ENCODE measurements at regions not wholly inside any gene's neighbourhood (a gene's known extent, or its start where the extent isn't known, plus 50 kb on each side); places are given as distances from the start of the nearest gene placed in this dataset.

DNA sequence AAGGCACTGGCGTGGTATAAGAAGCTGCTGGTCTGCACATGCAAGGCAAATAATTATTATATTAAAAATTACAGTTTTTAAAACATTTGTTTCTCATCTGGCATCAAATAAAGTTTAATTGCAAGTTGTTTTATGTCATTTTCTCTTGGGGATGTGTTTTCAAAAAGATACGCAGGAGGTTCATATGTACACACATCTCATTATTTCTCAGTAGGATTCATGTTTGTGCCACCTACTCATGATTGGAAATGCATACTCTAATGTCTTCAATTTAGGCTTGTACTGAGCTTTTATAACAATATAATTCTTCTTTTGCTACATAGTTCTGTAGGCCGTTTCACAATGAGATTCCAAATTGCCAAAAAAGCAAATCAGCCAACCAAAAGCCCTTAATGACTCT is 244.2 kb upstream of the MEF2C start:
- in situ Hi-C loops (cut with HindIII; ENCODE audit: low pct_unique_long_range_greater_than_20kb, low sequenced_read_pairs) = no loop called here
- DNase-seq (ENCODE audit: low read depth in 1 of 2, low spot score in 1 of 2) = no peak
- no peak for TF ChIP-seq JUND (IDR thresholded peaks at IDR 0.05; ENCODE audit: low read depth)

DNA sequence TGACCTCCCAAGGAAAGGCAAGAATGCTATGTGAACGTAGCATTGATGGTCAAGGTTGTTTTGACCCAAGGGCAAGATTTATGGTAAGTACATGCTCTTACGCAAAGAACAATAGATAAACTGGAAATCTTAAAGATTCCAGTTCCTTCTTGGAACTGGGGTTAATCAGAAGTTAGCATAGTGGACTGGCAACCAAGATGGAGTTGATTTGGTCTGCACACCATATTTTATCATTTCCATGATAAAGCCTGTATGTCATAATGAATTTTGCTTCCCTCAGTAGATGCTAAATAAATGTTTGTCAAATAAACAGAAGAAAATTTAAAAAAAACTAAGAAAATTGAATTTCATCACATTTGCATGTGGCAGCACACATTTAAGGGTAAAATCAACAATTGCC is 242.4 kb upstream of the MEF2C start:
- in situ Hi-C loops (cut with HindIII; ENCODE audit: low pct_unique_long_range_greater_than_20kb, low sequenced_read_pairs) = no loop called here
- no peak for TF ChIP-seq JUND (IDR thresholded peaks at IDR 0.05; ENCODE audit: low read depth)
- no peak for DNase-seq (ENCODE audit: low read depth in 1 of 2, low spot score in 1 of 2)

DNA sequence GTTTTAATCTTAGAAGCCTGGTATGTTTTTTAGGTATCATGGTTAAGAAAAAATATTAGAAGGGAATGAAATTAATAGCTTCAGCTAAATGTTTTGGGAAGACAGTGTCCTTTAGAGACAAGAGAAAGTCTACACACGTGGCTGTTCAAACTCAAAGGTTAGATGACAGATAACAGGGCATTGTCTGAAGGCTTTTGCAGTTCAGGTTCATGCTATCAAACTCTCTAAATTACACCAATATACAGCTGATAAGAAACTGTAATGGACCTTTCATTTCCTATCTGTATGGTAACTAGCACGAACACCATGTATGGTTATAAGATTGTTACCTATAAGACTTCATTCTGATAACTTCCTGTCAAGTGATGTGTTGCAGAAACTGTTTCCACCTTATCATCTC is 240.6 kb upstream of the MEF2C start:
- in situ Hi-C loops (cut with HindIII; ENCODE audit: low pct_unique_long_range_greater_than_20kb, low sequenced_read_pairs) = no loop called here

DNA sequence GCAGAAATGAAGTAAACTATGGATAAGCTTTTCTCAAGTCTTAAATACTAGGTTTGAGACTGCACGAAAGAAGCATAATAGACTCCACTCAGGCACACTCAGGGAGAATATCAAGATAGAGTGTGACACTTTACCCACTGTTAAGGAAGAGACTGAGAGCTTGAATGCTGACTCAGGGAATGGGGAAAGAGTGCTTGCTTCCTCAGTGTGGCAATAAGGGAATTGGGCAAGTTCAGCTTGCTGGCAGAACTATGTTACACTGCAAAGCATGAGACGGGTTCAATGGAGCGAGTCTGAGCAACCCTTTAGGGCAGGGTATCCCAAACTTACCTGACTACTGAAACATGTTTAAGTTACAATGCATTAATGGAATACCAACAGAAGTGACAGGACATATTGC is 237.7 kb upstream of the MEF2C start:
- peak in 1 of 2 experiments; percentile 2 for DNase-seq (ENCODE audit: low read depth in 1 of 2, low spot score in 1 of 2)
- in situ Hi-C loops (cut with HindIII; ENCODE audit: low pct_unique_long_range_greater_than_20kb, low sequenced_read_pairs) = no loop called here
- TF ChIP-seq JUND (IDR thresholded peaks at IDR 0.05; ENCODE audit: low read depth) = no peak

More for the DNA sequence above, 240.6 kb upstream of the MEF2C start:
- no peak for TF ChIP-seq JUND (IDR thresholded peaks at IDR 0.05; ENCODE audit: low read depth)
- no peak for DNase-seq (ENCODE audit: low read depth in 1 of 2, low spot score in 1 of 2)

DNA sequence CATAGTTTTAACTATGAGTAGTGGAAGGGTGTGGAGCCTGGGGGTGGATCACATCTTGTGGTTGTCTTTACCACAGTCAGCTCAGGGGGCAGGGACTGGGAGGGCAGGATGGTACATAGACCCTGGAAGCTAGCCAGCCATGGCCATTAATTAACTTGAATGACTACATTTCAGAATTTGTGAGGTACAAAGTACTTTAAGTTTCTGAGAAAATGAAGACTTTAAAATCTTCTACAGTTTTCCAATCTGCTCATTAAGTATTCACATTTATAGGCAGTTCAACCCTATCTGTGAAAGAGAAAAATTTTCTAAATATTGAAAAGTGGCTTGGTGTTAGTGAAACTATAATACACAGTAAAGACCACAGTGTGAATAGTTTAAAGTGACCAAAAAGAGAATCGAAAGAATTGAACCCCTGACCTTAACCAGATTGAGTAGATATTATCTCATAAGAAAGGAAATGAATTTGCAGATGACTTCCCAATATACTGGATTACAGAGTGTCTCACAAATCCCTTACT is 234.2 kb upstream of the MEF2C start:
- no peak for DNase-seq (ENCODE audit: low read depth in 1 of 2, low spot score in 1 of 2)
- TF ChIP-seq JUND (IDR thresholded peaks at IDR 0.05; ENCODE audit: low read depth) = no peak
- in situ Hi-C loops (cut with HindIII; ENCODE audit: low pct_unique_long_range_greater_than_20kb, low sequenced_read_pairs) = no loop called here

DNA sequence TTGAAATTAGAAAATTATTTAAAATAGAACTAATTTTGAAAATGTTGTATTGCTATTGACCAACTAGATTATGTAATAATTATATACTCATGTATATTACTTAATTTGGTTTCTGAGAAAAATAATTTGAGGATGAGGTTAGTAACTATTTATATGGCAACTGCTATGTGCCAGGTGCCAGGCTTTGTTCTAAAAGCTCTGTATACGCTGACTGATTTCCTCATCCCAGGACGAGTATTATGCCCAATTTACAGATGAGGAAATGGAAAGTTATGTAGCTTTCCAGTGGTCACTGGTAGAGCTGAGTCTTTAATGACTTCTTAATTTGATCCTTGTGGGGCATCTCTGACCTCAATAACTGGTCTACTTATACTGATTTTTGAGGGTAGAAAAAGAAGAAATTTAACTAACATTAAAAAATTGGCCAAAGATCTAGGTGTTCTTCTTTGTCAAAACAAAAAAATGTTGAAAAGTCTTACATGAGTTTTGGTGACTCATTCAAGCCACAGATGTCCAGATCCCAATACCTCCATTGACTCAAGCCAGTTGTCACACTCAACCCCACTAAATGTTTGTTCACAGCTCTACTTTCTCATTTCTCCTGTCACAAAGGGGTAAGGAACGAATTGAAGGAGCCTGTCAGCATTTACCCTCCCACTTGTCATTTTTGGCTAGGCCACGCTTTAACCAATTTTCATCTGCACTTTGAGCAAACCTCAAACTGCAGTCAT is 228.1 kb upstream of the MEF2C start:
- in situ Hi-C loops (cut with HindIII; ENCODE audit: low pct_unique_long_range_greater_than_20kb, low sequenced_read_pairs) = no loop called here
- DNase-seq (ENCODE audit: low read depth in 1 of 2, low spot score in 1 of 2) = no peak
- no peak for TF ChIP-seq JUND (IDR thresholded peaks at IDR 0.05; ENCODE audit: low read depth)

DNA sequence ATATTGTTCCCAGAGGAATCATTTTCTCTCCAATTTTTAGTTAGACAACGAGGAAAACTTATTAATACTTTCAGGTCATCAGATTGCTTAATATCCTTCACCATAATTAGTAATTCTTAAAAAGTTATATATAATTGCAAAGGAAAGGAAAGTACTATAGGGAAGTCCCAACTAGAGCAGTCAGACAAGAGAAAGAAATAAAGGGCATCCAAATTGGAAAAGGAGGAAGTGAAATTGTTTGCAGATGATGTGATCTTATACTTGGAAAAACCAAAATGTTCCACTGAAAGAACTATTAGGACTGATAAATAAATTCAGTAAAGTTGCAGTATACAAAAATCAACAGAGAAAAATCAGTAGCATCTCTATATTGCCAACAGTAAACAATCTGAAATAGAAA is 223.5 kb upstream of the MEF2C start:
- in situ Hi-C loops (cut with HindIII; ENCODE audit: low pct_unique_long_range_greater_than_20kb, low sequenced_read_pairs) = no loop called here
- no peak for DNase-seq (ENCODE audit: low read depth in 1 of 2, low spot score in 1 of 2)

DNA sequence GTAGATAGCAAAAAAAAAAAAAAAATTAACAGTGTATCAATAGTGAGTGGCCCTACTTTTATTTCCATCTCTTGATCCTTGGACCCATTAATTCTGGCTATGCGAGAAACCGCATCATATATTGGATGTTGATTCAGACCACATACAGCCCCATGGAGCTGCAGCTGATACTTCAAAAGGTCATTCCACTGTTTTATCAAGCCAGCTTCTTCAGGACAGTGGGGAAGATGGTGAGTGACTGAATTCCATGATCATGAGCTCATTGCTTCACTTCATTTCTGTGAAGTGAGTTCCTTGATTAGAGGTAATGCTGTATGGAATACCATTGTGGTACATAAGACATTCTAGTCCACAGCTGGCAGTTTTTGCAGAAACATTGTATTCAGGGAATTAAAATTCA is 222.9 kb upstream of the MEF2C start:
- no peak for DNase-seq (ENCODE audit: low read depth in 1 of 2, low spot score in 1 of 2)
- no peak for TF ChIP-seq JUND (IDR thresholded peaks at IDR 0.05; ENCODE audit: low read depth)
- in situ Hi-C loops (cut with HindIII; ENCODE audit: low pct_unique_long_range_greater_than_20kb, low sequenced_read_pairs) = no loop called here

More for the DNA sequence above, 223.5 kb upstream of the MEF2C start:
- no peak for TF ChIP-seq JUND (IDR thresholded peaks at IDR 0.05; ENCODE audit: low read depth)

DNA sequence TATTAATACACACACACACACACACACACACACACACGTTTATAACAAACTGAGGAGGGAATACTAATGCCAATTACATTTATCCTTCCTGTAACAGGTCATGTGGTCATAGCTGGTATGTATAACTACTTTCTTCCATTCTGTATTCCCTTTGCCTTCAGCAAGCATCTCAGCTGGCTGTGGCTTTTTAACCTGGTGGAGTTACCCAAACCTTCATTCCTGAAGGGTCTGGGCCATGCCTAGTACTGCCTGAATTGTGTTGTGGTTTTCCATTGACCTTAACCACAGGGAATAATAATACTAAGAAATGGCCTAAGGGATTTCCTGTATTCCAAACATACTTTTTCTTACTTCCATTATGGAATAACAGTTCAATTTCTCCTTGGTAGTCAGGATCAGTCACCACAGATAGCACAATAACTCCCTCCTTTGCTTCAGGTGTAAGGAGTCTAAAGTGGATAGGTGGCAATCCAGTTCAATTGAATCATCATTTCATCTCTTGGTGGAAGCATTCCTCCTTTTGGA is 222.2 kb upstream of the MEF2C start:
- TF ChIP-seq JUND (IDR thresholded peaks at IDR 0.05; ENCODE audit: low read depth) = no peak
- in situ Hi-C loops (cut with HindIII; ENCODE audit: low pct_unique_long_range_greater_than_20kb, low sequenced_read_pairs) = no loop called here
- DNase-seq (ENCODE audit: low read depth in 1 of 2, low spot score in 1 of 2) = no peak

DNA sequence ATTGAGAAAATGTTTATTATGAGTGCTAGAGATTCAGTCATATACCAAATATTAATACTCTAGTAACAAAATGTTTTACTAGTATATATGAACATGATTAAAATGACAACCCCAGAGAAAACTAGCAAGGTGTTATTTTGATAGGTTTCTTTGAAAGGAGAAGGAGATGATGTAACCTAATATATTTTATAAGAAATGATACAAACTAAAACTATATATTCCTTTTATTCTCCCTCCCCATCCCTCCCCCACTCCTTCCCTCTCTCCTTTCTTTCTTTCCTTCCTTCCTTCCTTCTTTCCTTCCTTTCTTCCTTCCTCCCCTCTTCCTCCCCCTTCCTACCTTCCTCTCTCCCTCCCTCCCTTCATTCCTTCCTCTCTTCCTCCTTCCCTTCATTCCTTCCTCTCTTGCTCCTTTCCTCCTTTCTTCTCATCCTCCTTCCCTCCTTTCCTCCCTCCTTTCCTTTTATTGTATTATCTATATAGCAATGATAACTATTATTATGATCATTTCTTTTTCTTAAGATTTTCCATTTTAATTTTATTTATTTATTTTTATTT is 215.3 kb upstream of the MEF2C start:
- no peak for DNase-seq (ENCODE audit: low read depth in 1 of 2, low spot score in 1 of 2)

DNA sequence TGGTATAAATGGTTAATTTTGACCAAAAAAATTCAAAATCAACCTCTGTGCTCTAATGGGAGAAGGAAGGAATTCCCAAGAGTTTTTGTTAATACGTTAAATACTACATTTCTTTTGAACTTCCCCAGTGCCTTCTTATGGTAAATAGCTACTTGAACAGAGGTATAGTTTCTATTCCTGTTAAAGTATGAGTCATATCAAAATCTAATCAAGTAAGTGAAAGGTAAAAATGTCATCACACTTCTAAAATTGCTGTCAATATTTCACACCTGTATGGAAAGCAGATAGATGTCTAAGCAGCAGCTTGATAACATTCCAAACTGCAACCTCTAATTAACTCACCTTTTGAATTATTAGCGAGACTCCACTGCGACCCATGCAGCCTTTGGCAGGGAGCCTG is 214.1 kb upstream of the MEF2C start:
- no peak for TF ChIP-seq JUND (IDR thresholded peaks at IDR 0.05; ENCODE audit: low read depth)
- in situ Hi-C loops (cut with HindIII; ENCODE audit: low pct_unique_long_range_greater_than_20kb, low sequenced_read_pairs) = no loop called here
- DNase-seq (ENCODE audit: low read depth in 1 of 2, low spot score in 1 of 2) = no peak

More for the DNA sequence above, 215.3 kb upstream of the MEF2C start:
- in situ Hi-C loops (cut with HindIII; ENCODE audit: low pct_unique_long_range_greater_than_20kb, low sequenced_read_pairs) = no loop called here
- TF ChIP-seq JUND (IDR thresholded peaks at IDR 0.05; ENCODE audit: low read depth) = no peak

DNA sequence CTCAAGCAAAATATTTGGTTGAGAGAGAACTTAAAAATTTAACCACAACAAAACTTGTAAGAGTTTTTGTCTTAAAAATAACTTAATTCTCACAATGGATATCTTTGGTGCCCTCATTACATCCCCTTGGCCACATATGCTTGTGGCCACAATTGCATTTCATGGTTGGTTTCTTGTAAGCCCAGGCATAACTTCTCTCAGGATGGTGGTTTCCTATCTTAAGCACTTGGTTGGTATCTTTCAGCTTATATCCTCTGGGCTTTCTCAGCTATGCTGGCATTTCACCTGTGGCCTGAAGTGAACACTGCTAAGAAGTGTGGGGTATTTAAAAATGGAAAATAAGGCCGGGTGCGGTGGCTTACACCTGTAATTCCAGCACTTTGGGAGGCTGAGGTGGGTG is 212.4 kb upstream of the MEF2C start:
- DNase-seq (ENCODE audit: low read depth in 1 of 2, low spot score in 1 of 2) = no peak
- no peak for TF ChIP-seq JUND (IDR thresholded peaks at IDR 0.05; ENCODE audit: low read depth)
- in situ Hi-C loops (cut with HindIII; ENCODE audit: low pct_unique_long_range_greater_than_20kb, low sequenced_read_pairs) = no loop called here

DNA sequence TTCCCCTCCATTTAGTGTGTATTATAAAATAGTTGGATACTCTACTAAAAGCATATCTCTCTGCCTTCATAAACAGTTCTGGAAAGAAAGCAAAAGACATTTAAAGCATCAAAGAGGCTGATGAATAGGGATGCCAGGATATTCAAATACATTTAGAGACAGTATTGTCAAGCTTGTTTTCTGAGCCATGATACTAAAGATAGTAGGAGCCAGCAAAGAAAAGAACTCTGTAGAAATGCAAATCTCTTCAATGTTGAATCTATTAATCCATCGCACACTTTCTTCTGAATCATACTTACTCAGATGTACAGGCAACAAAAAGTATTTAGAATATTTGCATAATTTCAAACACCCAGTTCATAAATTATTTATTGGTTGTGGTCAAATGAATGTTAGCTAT is 207.1 kb upstream of the MEF2C start:
- no peak for TF ChIP-seq JUND (IDR thresholded peaks at IDR 0.05; ENCODE audit: low read depth)
- no peak for DNase-seq (ENCODE audit: low read depth in 1 of 2, low spot score in 1 of 2)
- in situ Hi-C loops (cut with HindIII; ENCODE audit: low pct_unique_long_range_greater_than_20kb, low sequenced_read_pairs) = no loop called here

All from T47D (cell line).